Endothelial cell of umbilical vein (primary cell): ENCODE measurements at regions not wholly inside any gene's neighbourhood (a gene's known extent, or its start where the extent isn't known, plus 50 kb on each side); places are given as distances from the start of the nearest gene placed in this dataset.

Experiments
- BruUV-seq: library from RNA; stranded (reverse); fragments of 400-500 nt; replicated peaks from 2 replicates; lab custom pipeline; 2021; lab: Mats Ljungman, UMichigan
- CTCF ChIA-PET: fragments of 300-600, 350-600 bp; sonication (Branson Sonifier 250); formaldehyde crosslinking; loops from one replicate; lab custom pipeline; 2021; ENCODE audit warnings: antibody characterized with exemption, inconsistent platforms; lab: Charles Lee
- POLR2A ChIA-PET: fragments of 300-600, 350-600 bp; sonication (Branson Sonifier 250); formaldehyde crosslinking; loops from one replicate; lab custom pipeline; 2021; ENCODE audit warnings: antibody characterized with exemption, inconsistent platforms; lab: Charles Lee
- DNase-seq: peaks from one replicate; pipeline ENCODE4 v3.0.0-alpha.2; 2011; ENCODE audit warnings: low read depth, low spot score
- FAIRE-seq: peaks from 2 replicates; lab custom pipeline; 2011; peaks lifted over from hg19 to GRCh38; lab: Jason Lieb, UNC
- H2AFZ ChIP-seq: 2 replicates; pipeline ENCODE4 v1.6.0; 2012; ENCODE audit warnings: low read depth, low read length, control low read depth, inconsistent platforms
- H3K27ac ChIP-seq: 2 replicates; pipeline ENCODE4 v1.5.1; 2011; ENCODE audit warnings: low read depth, mild to moderate bottlenecking, control low read depth, low read length, moderate library complexity; ENCODE audit not compliant: insufficient read depth
- H3K27me3 ChIP-seq, 2 experiments: 2 replicates each; pipeline versions ENCODE4 v1.6.0 to v1.6.1; 2011; ENCODE audit warnings: low read length in 2 of 2, mixed read lengths in 1 of 2; ENCODE audit not compliant: control insufficient read depth in 2 of 2, insufficient read depth in 2 of 2
- H3K36me3 ChIP-seq, 2 experiments: 2 replicates in 1 of 2; 3 replicates in 1 of 2; pipeline ENCODE4 v1.5.1; 2011; ENCODE audit warnings: low read length in 2 of 2, mild to moderate bottlenecking in 1 of 2, moderate library complexity in 1 of 2; ENCODE audit not compliant: control insufficient read depth in 2 of 2, insufficient read depth in 2 of 2; ENCODE audit errors: extremely low read depth in 1 of 2
- H3K4me1 ChIP-seq: 3 replicates; pipeline ENCODE4 v1.5.1; 2011; ENCODE audit warnings: mild to moderate bottlenecking, low read length; ENCODE audit not compliant: control insufficient read depth, insufficient read depth; ENCODE audit errors: extremely low read depth
- H3K4me2 ChIP-seq: 2 replicates; pipeline ENCODE4 v1.6.1; 2011; ENCODE audit warnings: low read length, control low read depth, mixed read lengths; ENCODE audit not compliant: insufficient read depth
- H3K4me3 ChIP-seq, 3 experiments: fragments of 200-600 bp in 1 of 3; sonication (generic), shearing (Covaris generic) in 1 of 3; replicated peaks in 1 of 3; 2 replicates each; pipeline ENCODE4 v1.5.1; 2011 to 2016; ENCODE audit warnings: control low read depth in 3 of 3, low read length in 3 of 3, mild to moderate bottlenecking in 2 of 3, inconsistent platforms in 1 of 3, low read depth in 1 of 3, moderate library complexity in 1 of 3; ENCODE audit not compliant: insufficient read depth in 1 of 3
- H3K79me2 ChIP-seq: 2 replicates; pipeline ENCODE4 v1.6.0; 2012; ENCODE audit warnings: low read length, inconsistent platforms; ENCODE audit not compliant: control insufficient read depth, insufficient read depth
- H3K9ac ChIP-seq: replicated peaks from 2 replicates; pipeline ENCODE3; 2011; ENCODE audit warnings: low read length, control low read depth; ENCODE audit not compliant: insufficient read depth; ENCODE audit errors: extremely low read depth
- H3K9me1 ChIP-seq: replicated peaks from 3 replicates; pipeline ENCODE4 v1.6.0; 2011; ENCODE audit warnings: mild to moderate bottlenecking, low read length; ENCODE audit not compliant: control insufficient read depth, insufficient read depth; ENCODE audit errors: extremely low read depth
- H3K9me3 ChIP-seq: replicated peaks from 2 replicates; pipeline ENCODE4 v1.5.1; 2012; ENCODE audit warnings: low read length, inconsistent platforms; ENCODE audit not compliant: control insufficient read depth, insufficient read depth
- H4K20me1 ChIP-seq: replicated peaks from 2 replicates; pipeline ENCODE3; 2011; ENCODE audit warnings: mild to moderate bottlenecking, low read length; ENCODE audit not compliant: control insufficient read depth, insufficient read depth; ENCODE audit errors: extremely low read depth
- CTCF ChIP-seq, 2 donors: IDR thresholded peaks; 1 replicate in 1 of 2; 2 replicates in 1 of 2; pipeline ENCODE4 v1.5.1; 2011; ENCODE audit warnings: low read length in 2 of 2, mild to moderate bottlenecking in 2 of 2, moderate library complexity in 2 of 2, control low read depth in 1 of 2, inconsistent platforms in 1 of 2, low read depth in 1 of 2; ENCODE audit not compliant: insufficient read depth in 1 of 2; ENCODE audit errors: extremely low read depth in 1 of 2
- EZH2 ChIP-seq: IDR thresholded peaks from 2 replicates; pipeline ENCODE4 v1.6.1; 2012; ENCODE audit warnings: borderline replicate concordance, low read depth, mild to moderate bottlenecking, moderate library complexity, low read length, inconsistent platforms; ENCODE audit not compliant: severe bottlenecking
- GATA2 ChIP-seq: IDR thresholded peaks from 2 replicates; pipeline ENCODE4 v1.7.0; 2011; ENCODE audit warnings: low read depth, mild to moderate bottlenecking, moderate library complexity, mixed read lengths, low read length; ENCODE audit not compliant: insufficient read length, insufficient read depth
- MAX ChIP-seq: IDR thresholded peaks from 2 replicates; pipeline ENCODE4 v1.6.1; 2011; ENCODE audit not compliant: insufficient read depth, insufficient read length
- POLR2A ChIP-seq: IDR thresholded peaks from 2 replicates; pipeline ENCODE4 v1.6.1; 2012; ENCODE audit warnings: low read depth, mild to moderate bottlenecking, control low read depth, low read length
- POLR2AphosphoS5 ChIP-seq: IDR thresholded peaks from 2 replicates; pipeline ENCODE4 v1.6.1; 2012; ENCODE audit warnings: low read depth, mild to moderate bottlenecking, control low read depth, low read length, moderate library complexity; ENCODE audit not compliant: insufficient read depth
- dilution Hi-C: fragments of 300-500 bp; cut with MboI; formaldehyde crosslinking; loops from one replicate; pipeline ENCODE4 v1.15.0; 2019; ENCODE audit warnings: low sequenced_read_pairs; ENCODE audit not compliant: extremely low pct_ligation_motif_present
- intact Hi-C: fragments of 100-400 bp; cut with micrococcal nuclease; formaldehyde crosslinking; loops from one replicate; pipeline ENCODE4 v1.10.0; 2022

DNA sequence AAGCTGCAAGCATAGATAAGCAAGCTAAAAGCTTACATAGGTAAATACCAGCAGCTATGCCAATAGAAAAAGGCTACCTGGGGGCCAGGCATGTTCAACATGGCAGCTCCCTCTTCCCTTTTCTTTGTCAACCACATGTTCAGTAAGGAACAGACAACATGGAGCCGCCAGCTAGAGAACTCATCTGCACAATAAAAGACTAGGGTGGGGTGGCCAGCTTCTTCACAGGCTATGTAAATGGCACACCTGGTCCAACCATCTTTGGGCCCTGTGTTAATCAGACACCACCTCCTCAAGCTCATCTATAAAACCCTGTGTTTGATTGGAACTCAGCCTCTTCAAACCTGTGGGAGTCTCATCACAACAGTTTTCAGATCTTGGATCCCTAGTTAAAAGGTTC, 129.7 kb upstream of the TMPO start:
- H3K9ac ChIP-seq: no peak overlapping the region
- H3K9me1 ChIP-seq: no peaks in the 10 kb centered on the region
- dilution Hi-C loops: no loop called here
- H3K4me2 ChIP-seq: no peak overlapping the region
- no peak overlapping the region for H3K4me3 ChIP-seq
- H3K27ac ChIP-seq: no peak overlapping the region
- no TSS peak for BruUV-seq
- no peaks in the 10 kb centered on the region for H3K79me2 ChIP-seq
- H3K4me1 ChIP-seq: no peaks in the 10 kb centered on the region
- DNase-seq (no peak), FAIRE-seq (no peak)
- H4K20me1 ChIP-seq: no peaks in the 10 kb centered on the region
- no peak for TF ChIP-seq MAX
- no peak for TF ChIP-seq GATA2
- TF ChIP-seq POLR2AphosphoS5: no peak
- no peak for TF ChIP-seq POLR2A
- no peak for TF ChIP-seq CTCF (IDR thresholded peaks at IDR 0.05; ENCODE audit: extremely low read depth in 1 of 2, insufficient read depth in 1 of 2, low read depth in 1 of 2, low read length in 2 of 2)
- POLR2A ChIA-PET: no interaction called here
- no peaks in the 10 kb centered on the region for H3K9me3 ChIP-seq
- no peak overlapping the region for H2AFZ ChIP-seq
- intact Hi-C loops: no loop called here
- peaks cover 0 to 1% of the 10 kb centered on the region in 2 experiments for H3K27me3 ChIP-seq
- H3K36me3 ChIP-seq: no peaks in the 10 kb centered on the region
- CTCF ChIA-PET: interaction anchor here (1.3 to 3.0 kb wide), 2 partner anchors 10 to 14 kb away, joined by 3 to 12 read pairs; no protein-coding TSS in a partner anchor

DNA sequence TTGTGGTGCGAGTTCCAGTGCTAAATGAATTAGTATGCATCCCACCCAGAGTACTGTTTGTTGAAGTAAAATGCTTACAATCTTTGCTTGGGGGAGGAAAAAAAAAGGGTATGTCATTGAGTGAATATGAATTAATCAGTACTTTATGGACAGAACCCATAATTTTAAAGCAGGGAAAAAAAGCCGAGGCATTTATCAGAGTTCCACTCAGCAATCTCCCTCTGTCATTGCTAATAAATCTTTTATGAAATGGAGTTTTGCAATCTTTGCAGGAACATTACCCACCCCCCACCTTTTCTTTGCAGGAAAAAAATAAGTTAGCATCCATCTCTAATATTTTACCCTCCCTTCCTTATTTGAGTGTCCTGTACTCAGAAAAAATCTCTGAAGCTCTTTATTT, 127.9 kb upstream of the TMPO start:
- DNase-seq (no peak), FAIRE-seq (no peak)
- Histone ChIP-seq H2AFZ (no peak overlapping the region), H3K9me3 (no peaks in the 10 kb centered on the region), H3K9me1 (no peaks in the 10 kb centered on the region), H3K9ac (no peak overlapping the region), H3K27ac (no peak overlapping the region), H3K4me3 (no peak overlapping the region), H3K36me3 (no peaks in the 10 kb centered on the region), H3K27me3 (peaks cover 0 to 1% of the 10 kb centered on the region in 2 experiments), H3K79me2 (no peaks in the 10 kb centered on the region), H3K4me2 (no peak overlapping the region), H4K20me1 (no peaks in the 10 kb centered on the region), H3K4me1 (no peaks in the 10 kb centered on the region)
- POLR2A ChIA-PET: no interaction called here
- intact Hi-C loops: no loop called here
- TF ChIP-seq CTCF (IDR thresholded peaks at IDR 0.05; ENCODE audit: extremely low read depth in 1 of 2, insufficient read depth in 1 of 2, low read depth in 1 of 2, low read length in 2 of 2) (no peak), EZH2 (no peak), POLR2A (no peak), GATA2 (no peak)
- BruUV-seq: no TSS peak
- CTCF ChIA-PET: interaction anchor here (1.0 to 1.7 kb wide), 5 partner anchors 10 to 179 kb away, joined by 3 to 9 read pairs (median 3); no protein-coding TSS in a partner anchor
- dilution Hi-C loops: no loop called here
